SKM-1 treated with dmso at 0.1 percent for 144 hours (cell line): ENCODE measurements at regions not wholly inside any gene's neighbourhood (a gene's known extent, or its start where the extent isn't known, plus 50 kb on each side); places are given as distances from the start of the nearest gene placed in this dataset.
"Not testable (repeated sequence)": the region's sequence is repeated elsewhere in the genome, so short reads cannot be mapped to it uniquely, and the experiment has no call there.

ENCODE experiments used
- DNase-seq: peaks from one replicate; lab custom pipeline; 2025; ENCODE audit not compliant: unreplicated experiment; lab: John Stamatoyannopoulos, UW

DNA sequence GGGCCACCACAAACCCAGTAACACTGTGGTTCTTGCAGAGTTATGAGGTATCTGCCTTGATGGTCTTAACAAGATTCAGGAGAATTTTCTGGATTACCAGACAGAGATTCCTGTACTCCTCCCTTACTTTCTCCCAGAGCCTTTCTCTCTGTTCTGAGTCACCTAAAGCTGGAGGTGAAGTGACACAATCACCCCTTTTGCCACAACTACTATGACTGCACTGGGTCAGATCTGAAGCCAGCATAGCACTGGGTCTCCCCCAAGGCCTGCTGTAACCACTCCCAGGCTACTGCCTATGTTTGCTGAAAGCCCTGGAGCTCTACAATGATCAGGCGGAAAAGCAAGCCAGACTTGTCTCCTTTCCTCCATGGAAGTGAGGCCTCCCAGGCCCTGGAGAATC lies 156.7 kb upstream of the NEGR1 start:
- DNase-seq: no peak

- no peak for DNase-seq
Observed at GRCh38 chr1:72438270-72438669, 155.9 kb upstream of the NEGR1 start.

DNA sequence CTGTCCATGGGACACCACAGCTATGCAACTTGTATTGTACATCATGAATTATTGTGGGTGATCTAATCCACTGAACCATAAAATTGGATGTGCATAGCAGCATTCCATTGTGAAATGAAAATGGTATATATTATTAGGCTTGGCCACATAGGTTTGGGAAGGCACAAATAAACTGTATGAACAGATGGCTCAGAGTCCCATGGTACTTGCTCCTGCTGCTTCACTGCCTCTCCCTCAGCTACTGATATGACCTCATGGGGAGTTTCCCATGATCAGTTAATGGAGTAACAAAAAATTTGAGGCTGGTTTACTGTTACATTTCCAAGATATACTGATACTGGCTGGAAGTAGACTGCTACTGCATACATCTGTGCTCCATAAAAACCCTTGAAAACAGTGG lies 152.7 kb upstream of the NEGR1 start:
- no peak for DNase-seq

- DNase-seq: no peak
Observed at GRCh38 chr1:72434070-72434469, 151.7 kb upstream of the NEGR1 start.

DNA sequence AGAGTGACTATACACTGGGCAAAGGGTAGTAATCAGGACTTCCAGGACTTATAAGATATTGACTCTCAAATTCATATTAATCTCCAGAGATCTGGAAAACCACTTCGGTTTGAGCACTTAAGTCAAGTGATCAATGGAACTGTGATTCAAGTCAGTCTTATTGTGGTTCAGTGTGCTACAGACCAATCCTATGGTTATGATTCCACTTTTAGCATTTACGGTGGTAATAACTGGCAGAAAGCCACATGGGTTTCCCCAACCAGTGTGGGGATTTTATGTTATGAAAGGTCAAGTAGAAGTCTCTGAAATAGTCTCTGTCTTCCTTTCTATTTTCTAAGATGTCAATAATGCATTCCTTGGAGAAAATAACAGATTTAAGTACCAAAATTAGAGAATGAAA lies 151.3 kb upstream of the NEGR1 start:
- DNase-seq: no peak

DNA sequence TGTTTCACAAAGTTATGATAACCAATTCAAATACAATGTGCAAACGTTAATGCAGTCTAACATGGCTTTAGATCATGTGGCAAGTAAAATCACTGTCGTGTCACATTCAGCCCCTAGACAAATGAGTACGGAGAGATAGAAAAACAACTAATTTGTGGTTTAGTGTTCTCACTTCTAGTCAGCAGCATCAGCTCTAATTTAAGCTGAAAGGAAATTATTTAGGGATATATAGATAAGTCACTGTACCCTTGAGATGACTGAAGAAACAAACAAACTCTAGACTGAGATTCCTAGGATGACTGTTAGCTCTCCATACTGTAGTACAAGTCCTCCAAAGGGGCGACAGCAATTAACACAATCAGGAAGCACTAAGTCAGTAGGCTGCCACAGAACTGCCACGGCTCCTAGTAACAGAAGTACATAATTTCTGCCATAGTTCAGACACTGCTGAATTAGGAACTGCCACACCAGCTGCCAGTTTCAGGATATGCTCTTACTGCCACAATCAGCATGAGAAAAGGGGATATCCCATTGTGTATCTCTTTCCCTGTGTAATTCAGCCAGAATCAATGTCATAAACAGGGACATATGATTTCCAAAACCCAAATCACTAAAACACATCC lies 150.4 kb upstream of the NEGR1 start:
- DNase-seq: no peak

- DNase-seq: no peak
Observed at GRCh38 chr1:72431810-72432209, 149.5 kb upstream of the NEGR1 start.

DNA sequence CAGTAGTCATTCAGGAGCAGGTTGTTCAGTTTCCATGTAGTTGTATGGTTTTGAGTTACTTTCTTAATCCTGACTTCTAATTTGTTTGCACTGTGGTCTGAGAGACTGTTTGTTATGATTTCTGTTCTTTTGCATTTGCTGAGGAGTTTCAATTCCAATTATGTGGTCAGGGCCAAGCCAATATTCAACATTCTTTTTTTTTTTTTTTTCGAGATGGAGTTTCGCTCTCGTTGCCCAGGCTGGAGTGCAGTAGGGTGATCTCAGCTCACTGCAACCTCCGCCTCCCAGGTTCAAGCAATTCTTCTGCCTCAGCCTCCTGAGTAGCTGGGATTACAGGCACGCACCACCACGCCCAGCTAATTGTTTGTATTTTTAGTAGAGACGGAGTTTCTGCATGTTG lies 145.9 kb upstream of the NEGR1 start:
- not testable (repeated sequence) for DNase-seq

- no peak for DNase-seq
Observed at GRCh38 chr1:72419229-72419628, 136.9 kb upstream of the NEGR1 start.

DNA sequence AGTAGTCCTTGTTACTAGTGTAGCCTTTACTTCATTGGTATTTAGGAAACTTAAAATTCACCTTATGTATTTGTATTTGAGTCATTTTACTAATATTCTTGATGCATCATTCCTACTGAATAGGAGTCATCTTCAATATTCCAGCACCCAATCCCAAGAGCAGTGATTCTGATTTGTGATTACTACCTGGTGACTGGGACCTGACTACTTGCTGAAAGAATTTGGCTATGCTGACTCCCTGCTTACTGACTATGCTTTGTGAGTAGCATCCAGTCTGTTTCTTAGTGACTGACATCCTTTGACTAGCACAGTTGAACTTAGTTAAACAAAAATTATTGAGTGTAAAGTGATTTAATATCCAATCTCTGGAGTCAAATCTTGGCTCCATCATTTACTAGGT lies 129.9 kb upstream of the NEGR1 start:
- DNase-seq: no peak

DNA sequence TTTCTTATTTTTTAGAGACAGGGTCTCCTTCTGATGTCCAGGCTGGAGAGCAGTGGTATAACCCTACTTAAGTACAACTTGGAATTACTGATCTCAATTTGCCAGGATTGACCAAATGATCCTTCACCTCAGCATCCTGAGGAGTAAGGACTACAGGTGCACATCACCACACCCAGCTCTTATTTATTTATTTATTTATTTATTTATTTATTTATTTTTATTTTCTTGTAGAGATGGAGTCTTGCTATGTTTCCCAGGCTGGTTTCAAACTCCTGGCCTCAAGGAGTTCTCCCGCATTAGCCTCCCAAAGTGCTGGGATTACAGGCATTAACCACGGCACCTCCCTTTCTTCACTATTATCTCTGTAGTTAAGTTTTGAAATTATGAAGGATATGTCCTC lies 117.5 kb upstream of the NEGR1 start:
- DNase-seq: no peak

DNA sequence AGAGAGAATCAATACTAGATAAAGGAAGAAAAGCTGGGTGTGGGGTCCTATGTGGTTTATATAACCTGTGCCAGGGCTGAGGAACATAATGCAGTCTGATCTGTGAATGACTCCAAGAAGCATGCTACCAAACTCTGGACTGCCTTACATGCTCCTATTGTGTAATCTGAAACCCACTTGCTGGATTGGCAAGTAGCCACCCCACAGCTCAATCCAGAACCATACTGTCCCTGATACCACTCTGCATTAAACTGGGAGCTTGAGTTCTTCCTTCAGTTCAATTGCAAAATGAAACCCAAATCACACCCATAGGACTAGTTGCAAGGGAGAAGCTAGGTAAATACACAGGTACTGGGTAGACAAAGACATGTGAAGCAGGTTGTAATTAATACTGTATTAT lies 115.4 kb upstream of the NEGR1 start:
- DNase-seq: no peak

- no peak for DNase-seq
Observed at GRCh38 chr1:72394457-72394856, 112.1 kb upstream of the NEGR1 start.

DNA sequence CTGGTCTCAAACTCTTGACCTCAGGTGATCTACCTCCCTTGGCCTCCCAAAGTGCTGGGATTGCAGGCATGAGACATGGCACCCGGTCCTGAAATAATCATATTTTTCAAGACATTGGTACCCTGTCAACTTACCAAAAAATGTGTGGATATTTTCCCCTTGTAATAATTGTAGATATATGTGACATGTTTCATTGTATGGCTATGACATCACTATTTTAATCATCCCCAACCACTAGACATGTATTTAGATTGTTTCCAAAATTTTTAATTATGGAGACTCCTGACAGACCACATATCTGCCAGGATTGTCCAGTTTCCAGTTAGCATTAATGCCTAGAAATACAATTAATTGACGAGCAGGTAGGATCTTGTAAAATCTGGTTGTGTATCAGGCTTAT lies 96.7 kb upstream of the NEGR1 start:
- DNase-seq: no peak

DNA sequence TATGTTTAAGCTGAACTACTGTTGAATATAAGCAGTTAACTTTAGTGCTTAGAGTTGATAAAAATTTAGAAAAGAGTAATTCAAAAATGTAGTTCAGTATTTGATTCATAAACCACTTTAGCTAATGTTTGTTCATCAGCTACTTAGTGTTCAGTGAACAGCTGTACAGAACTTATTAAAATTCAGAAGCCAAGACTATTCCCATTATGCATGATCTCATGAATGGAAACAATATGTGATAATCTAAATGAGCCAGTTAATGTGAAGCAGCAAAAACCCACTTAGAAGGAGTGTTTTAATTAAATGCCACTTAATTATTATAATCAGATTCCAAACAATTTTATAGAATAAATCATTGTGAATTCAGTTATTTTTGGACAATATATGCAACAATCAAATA lies 92.9 kb upstream of the NEGR1 start:
- DNase-seq: no peak

- DNase-seq: no peak
Observed at GRCh38 chr1:72371259-72372035, 89.1 kb upstream of the NEGR1 start.

DNA sequence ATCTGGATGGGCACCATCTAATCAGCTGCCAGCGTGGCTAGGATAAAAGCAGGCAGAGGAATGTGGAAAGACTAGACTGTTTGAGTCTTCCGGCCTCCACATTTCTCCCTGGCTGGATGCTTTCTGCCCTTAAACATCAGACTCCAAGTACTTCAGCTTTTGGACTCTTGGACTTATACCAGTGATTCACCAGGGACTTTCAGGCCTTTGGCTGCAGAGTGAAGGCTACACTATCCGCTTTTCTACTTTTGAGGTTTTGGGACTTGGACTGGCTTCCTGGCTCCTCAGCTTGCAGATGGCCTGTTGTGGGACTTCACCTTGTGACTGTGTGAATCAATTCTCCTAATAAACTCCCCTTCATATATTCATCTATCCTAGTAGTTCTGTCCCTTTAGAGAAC lies 88.5 kb upstream of the NEGR1 start:
- DNase-seq: not testable (repeated sequence)

DNA sequence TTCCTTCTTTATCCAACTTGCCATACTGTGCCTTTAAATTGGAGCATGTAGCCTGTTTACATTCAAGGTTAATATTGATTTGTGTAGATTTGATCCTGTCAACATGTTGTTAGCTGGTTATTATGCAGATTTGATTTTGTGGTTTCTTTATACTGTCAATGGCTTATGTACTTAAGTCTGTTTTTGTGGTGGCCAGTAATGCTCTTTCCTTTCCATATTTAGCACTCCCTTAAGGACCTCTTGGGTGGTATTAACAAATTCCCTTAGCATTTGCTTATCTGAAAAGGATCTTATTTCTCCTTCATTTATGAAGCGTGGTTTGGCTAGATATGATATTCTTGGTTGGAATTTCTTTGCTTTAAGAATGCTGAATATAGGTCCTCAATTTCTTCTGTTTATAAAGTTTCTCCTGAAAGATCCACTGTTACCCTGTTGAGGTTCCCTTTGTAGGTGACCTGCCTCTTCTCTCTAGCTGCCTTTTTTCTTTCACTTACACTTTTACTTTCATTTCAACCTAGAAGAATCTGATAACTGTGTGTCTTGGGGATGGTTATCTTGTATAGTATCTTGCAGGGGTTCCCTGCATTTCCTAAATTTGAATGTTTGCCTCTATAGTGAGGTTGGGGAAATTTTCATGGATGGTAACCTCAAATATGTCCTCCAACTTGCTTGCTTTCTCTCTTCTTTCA lies 86.9 kb upstream of the NEGR1 start:
- no peak for DNase-seq

DNA sequence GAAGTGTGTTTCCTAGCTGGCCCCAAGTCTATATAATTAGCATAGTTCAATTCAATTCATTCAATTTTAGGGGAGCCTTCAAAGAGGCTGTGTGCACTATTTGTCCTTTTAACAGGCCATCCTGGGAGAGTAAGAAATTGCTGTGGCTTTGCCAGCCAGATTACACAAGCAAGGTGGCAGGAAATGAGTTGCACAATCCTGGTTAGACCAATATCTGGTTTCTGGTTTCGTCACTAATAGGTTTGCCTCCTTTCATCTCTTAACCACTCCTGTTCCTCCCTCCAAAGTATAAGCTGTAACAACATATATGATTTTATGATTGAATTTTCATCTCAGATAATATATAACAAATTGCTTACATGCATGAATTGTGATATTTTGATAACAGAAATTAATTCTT lies 84.1 kb upstream of the NEGR1 start:
- peak; percentile 83 for DNase-seq

- no peak for DNase-seq
Observed at GRCh38 chr1:72365693-72366092, 83.4 kb upstream of the NEGR1 start.

- no peak for DNase-seq
Observed at GRCh38 chr1:72362538-72362937, 80.2 kb upstream of the NEGR1 start.

- no peak for DNase-seq
Observed at GRCh38 chr1:72357411-72357810, 75.1 kb upstream of the NEGR1 start.
